ENCODE measurements at regions not wholly inside any gene's neighbourhood (a gene's known extent, or its start where the extent isn't known, plus 50 kb on each side); places are given as distances from the start of the nearest gene placed in this dataset.
"Not testable (repeated sequence)": the region's sequence is repeated elsewhere in the genome, so short reads cannot be mapped to it uniquely, and the experiment has no call there.

- no peak for DNase-seq
Observed at GRCh38 chr4:17232566-17233253, 279.2 kb downstream of the QDPR start.

GRCh38 chr4:17231880-17232475 is 279.9 kb downstream of the QDPR start:
- not testable (repeated sequence) for DNase-seq

- no peak for DNase-seq
Observed at GRCh38 chr4:17230727-17231126, 281.2 kb downstream of the QDPR start.

- no peak for DNase-seq
Observed at GRCh38 chr4:17220816-17221215, 291.1 kb downstream of the QDPR start.

GRCh38 chr4:17218786-17219185 is 293.1 kb downstream of the QDPR start:
- DNase-seq, result no peak

GRCh38 chr4:17206829-17207801 is 304.8 kb downstream of the QDPR start:
- no peak for DNase-seq

GRCh38 chr4:17204908-17205307 is 306.5 kb upstream of the LDB2 start:
- DNase-seq, result no peak

- DNase-seq, result no peak
Observed at GRCh38 chr4:17203797-17204196, 305.4 kb upstream of the LDB2 start.

- DNase-seq, result no peak
Observed at GRCh38 chr4:17197070-17197469, 298.6 kb upstream of the LDB2 start.

- no peak for DNase-seq
Observed at GRCh38 chr4:17195461-17196275, 297.2 kb upstream of the LDB2 start.

- no peak for DNase-seq
Observed at GRCh38 chr4:17194586-17194985, 296.1 kb upstream of the LDB2 start.

GRCh38 chr4:17189759-17190158 is 291.3 kb upstream of the LDB2 start:
- no peak for DNase-seq

- DNase-seq, result no peak
Observed at GRCh38 chr4:17189401-17189720, 290.9 kb upstream of the LDB2 start.

- DNase-seq, result no peak
Observed at GRCh38 chr4:17188547-17189400, 290.3 kb upstream of the LDB2 start.

GRCh38 chr4:17188125-17188524 is 289.7 kb upstream of the LDB2 start:
- no peak for DNase-seq

- no peak for DNase-seq
Observed at GRCh38 chr4:17187003-17187402, 288.6 kb upstream of the LDB2 start.

- no peak for DNase-seq
Observed at GRCh38 chr4:17182888-17183287, 284.4 kb upstream of the LDB2 start.

GRCh38 chr4:17174751-17175150 is 276.3 kb upstream of the LDB2 start:
- no peak for DNase-seq

- DNase-seq, result no peak
Observed at GRCh38 chr4:17173300-17173699, 274.9 kb upstream of the LDB2 start.

GRCh38 chr4:17170131-17170530 is 271.7 kb upstream of the LDB2 start:
- no peak for DNase-seq

- DNase-seq, result no peak
Observed at GRCh38 chr4:17169699-17170098, 271.3 kb upstream of the LDB2 start.

- no peak for DNase-seq
Observed at GRCh38 chr4:17168571-17168970, 270.1 kb upstream of the LDB2 start.
